ENCODE measurements at regions not wholly inside any gene's neighbourhood (a gene's known extent, or its start where the extent isn't known, plus 50 kb on each side); places are given as distances from the start of the nearest gene placed in this dataset.

GRCh38 chr12:84692071-84692470 is 220.5 kb downstream of the SLC6A15 start:
- TF ChIP-seq CTCF (IDR thresholded peaks at IDR 0.05; ENCODE audit: unreplicated experiment): no peak
- no peak overlapping the region for H3K27ac Mint-ChIP-seq (ENCODE audit: unreplicated experiment)
- no TSS peak for BruUV-seq (replicated peaks)
- H3K27me3 Mint-ChIP-seq (ENCODE audit: unreplicated experiment): no peaks in the 10 kb centered on the region
- no peaks in the 10 kb centered on the region for H3K9me3 Mint-ChIP-seq (ENCODE audit: low read depth, unreplicated experiment)
- no peaks in the 10 kb centered on the region for H3K36me3 Mint-ChIP-seq (ENCODE audit: insufficient read depth, unreplicated experiment)
- intact Hi-C loops (cut with micrococcal nuclease; ENCODE audit: unreplicated experiment): no loop called here
- CTCF ChIA-PET: no interaction called here
- H3K4me1 Mint-ChIP-seq (ENCODE audit: low read depth, unreplicated experiment): no peaks in the 10 kb centered on the region
- no peak for DNase-seq
- no peak overlapping the region for H3K4me3 Mint-ChIP-seq (ENCODE audit: low read depth, unreplicated experiment)

- Mint-ChIP-seq H3K27ac (ENCODE audit: unreplicated experiment) (no peak overlapping the region), H3K4me3 (ENCODE audit: low read depth, unreplicated experiment) (no peak overlapping the region), H3K27me3 (ENCODE audit: unreplicated experiment) (no peaks in the 10 kb centered on the region), H3K9me3 (ENCODE audit: low read depth, unreplicated experiment) (no peaks in the 10 kb centered on the region), H3K4me1 (ENCODE audit: low read depth, unreplicated experiment) (no peaks in the 10 kb centered on the region), H3K36me3 (ENCODE audit: insufficient read depth, unreplicated experiment) (no peaks in the 10 kb centered on the region)
- TF ChIP-seq CTCF (IDR thresholded peaks at IDR 0.05; ENCODE audit: unreplicated experiment): no peak
- CTCF ChIA-PET: no interaction called here
- no peak for DNase-seq
- BruUV-seq (replicated peaks): no TSS peak
- intact Hi-C loops (cut with micrococcal nuclease; ENCODE audit: unreplicated experiment): no loop called here
These were observed 221.3 kb downstream of the SLC6A15 start for GRCh38 chr12:84691266-84691665.

GRCh38 chr12:84689638-84690037 is 223.0 kb downstream of the SLC6A15 start:
- CTCF ChIA-PET: interaction anchor here (0.6 kb wide), 2 partner anchors 38 to 897 kb away, joined by 3 to 4 read pairs; no protein-coding TSS in a partner anchor
- no peak overlapping the region for H3K4me3 Mint-ChIP-seq (ENCODE audit: low read depth, unreplicated experiment)

GRCh38 chr12:84685379-84685778 is 227.2 kb downstream of the SLC6A15 start:
- Mint-ChIP-seq H3K4me1 (ENCODE audit: low read depth, unreplicated experiment) (no peaks in the 10 kb centered on the region), H3K36me3 (ENCODE audit: insufficient read depth, unreplicated experiment) (no peaks in the 10 kb centered on the region), H3K27ac (ENCODE audit: unreplicated experiment) (no peak overlapping the region), H3K27me3 (ENCODE audit: unreplicated experiment) (no peaks in the 10 kb centered on the region), H3K9me3 (ENCODE audit: low read depth, unreplicated experiment) (no peaks in the 10 kb centered on the region), H3K4me3 (ENCODE audit: low read depth, unreplicated experiment) (no peak overlapping the region)
- CTCF ChIA-PET: no interaction called here
- intact Hi-C loops (cut with micrococcal nuclease; ENCODE audit: unreplicated experiment): no loop called here
- no TSS peak for BruUV-seq (replicated peaks)
- TF ChIP-seq CTCF (IDR thresholded peaks at IDR 0.05; ENCODE audit: unreplicated experiment): no peak
- no peak for DNase-seq

More at GRCh38 chr12:84689638-84690037, 223.0 kb downstream of the SLC6A15 start:
- TF ChIP-seq CTCF (IDR thresholded peaks at IDR 0.05; ENCODE audit: unreplicated experiment): no peak
- Mint-ChIP-seq H3K9me3 (ENCODE audit: low read depth, unreplicated experiment) (no peaks in the 10 kb centered on the region), H3K4me1 (ENCODE audit: low read depth, unreplicated experiment) (no peaks in the 10 kb centered on the region), H3K27ac (ENCODE audit: unreplicated experiment) (no peak overlapping the region), H3K36me3 (ENCODE audit: insufficient read depth, unreplicated experiment) (no peaks in the 10 kb centered on the region), H3K27me3 (ENCODE audit: unreplicated experiment) (no peaks in the 10 kb centered on the region)
- BruUV-seq (replicated peaks): no TSS peak
- no peak for DNase-seq
- intact Hi-C loops (cut with micrococcal nuclease; ENCODE audit: unreplicated experiment): no loop called here
